LHCN-M2 (cell line): ENCODE measurements at regions not wholly inside any gene's neighbourhood (a gene's known extent, or its start where the extent isn't known, plus 50 kb on each side); places are given as distances from the start of the nearest gene placed in this dataset.
"Not testable (repeated sequence)": the region's sequence is repeated elsewhere in the genome, so short reads cannot be mapped to it uniquely, and the experiment has no call there.

ENCODE experiments used
- DNase-seq: peaks from one replicate; pipeline ENCODE4 v3.0.0-alpha.2; 2012; ENCODE audit warnings: low read depth

- no peak for DNase-seq
Measured at GRCh38 chr4:179200681-179201080, 1758.4 kb upstream of the AGA start.

- DNase-seq, result no peak
Measured at GRCh38 chr4:179225594-179225993, 1783.4 kb upstream of the AGA start.

- no peak for DNase-seq
Measured at GRCh38 chr4:179248821-179249220, 1806.6 kb upstream of the AGA start.

GRCh38 chr4:179268791-179269190 is 1826.6 kb upstream of the AGA start:
- no peak for DNase-seq

GRCh38 chr4:179272282-179272681 is 1830.0 kb upstream of the AGA start:
- no peak for DNase-seq

- DNase-seq, result no peak
Measured at GRCh38 chr4:179278647-179279046, 1836.4 kb upstream of the AGA start.

- no peak for DNase-seq
Measured at GRCh38 chr4:179285696-179286095, 1843.5 kb upstream of the AGA start.

- no peak for DNase-seq
Measured at GRCh38 chr4:179291657-179292056, 1849.4 kb upstream of the AGA start.

GRCh38 chr4:179292468-179292867 is 1850.2 kb upstream of the AGA start:
- no peak for DNase-seq

- no peak for DNase-seq
Measured at GRCh38 chr4:179307297-179308136, 1865.3 kb upstream of the AGA start.

- DNase-seq, result no peak
Measured at GRCh38 chr4:179313823-179314222, 1871.6 kb upstream of the AGA start.

- no peak for DNase-seq
Measured at GRCh38 chr4:179325181-179325580, 1882.9 kb upstream of the AGA start.

- DNase-seq, result no peak
Measured at GRCh38 chr4:179328627-179329026, 1886.4 kb upstream of the AGA start.

GRCh38 chr4:179331362-179331761 is 1889.1 kb upstream of the AGA start:
- DNase-seq, result no peak

GRCh38 chr4:179344861-179345260 is 1902.6 kb upstream of the AGA start:
- DNase-seq, result no peak

- no peak for DNase-seq
Measured at GRCh38 chr4:179352221-179352620, 1910.0 kb upstream of the AGA start.

GRCh38 chr4:179353786-179354185 is 1911.5 kb upstream of the AGA start:
- no peak for DNase-seq

- no peak for DNase-seq
Measured at GRCh38 chr4:179361978-179362486, 1919.8 kb upstream of the AGA start.

- DNase-seq, result not testable (repeated sequence)
Measured at GRCh38 chr4:179365932-179366331, 1923.7 kb upstream of the AGA start.

- no peak for DNase-seq
Measured at GRCh38 chr4:179372242-179372641, 1930.0 kb upstream of the AGA start.

- no peak for DNase-seq
Measured at GRCh38 chr4:179372746-179373145, 1930.5 kb upstream of the AGA start.

- not testable (repeated sequence) for DNase-seq
Measured at GRCh38 chr4:179378847-179379246, 1936.6 kb upstream of the AGA start.

GRCh38 chr4:179392787-179393186 is 1950.5 kb upstream of the AGA start:
- no peak for DNase-seq
